GM18861 (cell line): ENCODE measurements at regions not wholly inside any gene's neighbourhood (a gene's known extent, or its start where the extent isn't known, plus 50 kb on each side); places are given as distances from the start of the nearest gene placed in this dataset.
A peak's percentile ranks its signal among the peaks of the same experiment; 100 is the strongest.

Experiments
- ATAC-seq: cut with Tn5 transposase; IDR thresholded peaks from one replicate; pipeline ENCODE4 v1.9.1; 2021; ENCODE audit not compliant: unreplicated experiment

GRCh38 chr10:56662765-56663447, 301.8 kb upstream of the ZWINT start:
- peak; percentile 99 for ATAC-seq

DNA sequence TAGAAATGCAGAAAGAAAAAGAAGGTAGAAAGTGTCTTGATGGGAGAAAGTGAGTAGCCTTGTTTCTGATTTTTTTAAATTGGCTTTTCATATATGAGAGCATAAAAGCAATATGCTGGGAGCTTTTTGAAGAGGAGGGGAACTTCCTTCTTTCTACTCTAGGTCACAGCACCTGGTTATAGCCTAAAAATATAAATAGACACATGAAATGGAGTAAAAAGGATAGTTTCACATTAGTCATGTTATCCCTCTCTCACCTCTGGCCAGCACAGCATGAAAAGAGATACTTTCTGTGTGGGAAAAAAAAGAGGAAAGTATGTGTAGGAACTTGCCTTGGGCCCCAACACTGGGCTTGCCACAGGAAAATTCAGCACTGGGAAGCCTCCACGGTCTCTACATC, 292.2 kb upstream of the ZWINT start:
- ATAC-seq, result no peak

DNA sequence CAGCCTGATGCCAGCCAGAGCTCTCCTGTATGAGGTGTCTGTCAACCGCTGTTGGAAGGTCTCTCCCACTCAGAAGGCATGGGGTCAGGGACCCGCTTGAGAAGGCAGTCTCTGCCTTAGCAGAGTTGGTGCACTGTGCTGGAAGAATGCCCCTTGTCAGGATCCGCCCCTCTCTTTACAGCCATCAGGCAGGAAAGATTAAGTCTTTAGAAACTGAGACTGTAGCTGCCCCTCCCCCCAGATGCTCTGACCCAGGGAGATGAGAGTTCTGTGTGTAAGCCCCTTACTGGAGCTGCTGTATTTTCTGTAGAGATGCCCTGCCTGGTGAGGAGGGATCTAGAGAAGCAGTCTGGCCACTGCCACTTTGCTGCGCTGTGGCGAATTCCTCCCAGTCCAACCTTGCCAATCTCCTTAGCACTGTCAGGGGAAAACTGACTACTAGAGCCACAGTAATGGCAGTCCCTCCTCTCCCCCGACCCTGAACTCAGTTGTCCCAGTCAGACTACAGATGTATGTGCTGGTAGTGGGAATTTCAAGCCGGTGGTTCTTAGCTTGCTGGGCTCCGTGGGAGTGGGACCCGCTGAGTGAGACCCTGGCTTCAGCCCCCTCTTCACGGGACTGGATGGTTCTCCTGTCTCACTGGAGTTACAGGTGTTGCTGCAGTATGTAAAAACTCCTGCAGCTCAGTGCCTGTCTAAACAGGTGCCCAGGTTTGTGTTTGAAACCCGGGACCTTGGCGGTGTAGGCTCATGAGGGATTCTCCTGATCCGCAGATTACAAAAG, 285.5 kb upstream of the ZWINT start:
- ATAC-seq, result no peak

DNA sequence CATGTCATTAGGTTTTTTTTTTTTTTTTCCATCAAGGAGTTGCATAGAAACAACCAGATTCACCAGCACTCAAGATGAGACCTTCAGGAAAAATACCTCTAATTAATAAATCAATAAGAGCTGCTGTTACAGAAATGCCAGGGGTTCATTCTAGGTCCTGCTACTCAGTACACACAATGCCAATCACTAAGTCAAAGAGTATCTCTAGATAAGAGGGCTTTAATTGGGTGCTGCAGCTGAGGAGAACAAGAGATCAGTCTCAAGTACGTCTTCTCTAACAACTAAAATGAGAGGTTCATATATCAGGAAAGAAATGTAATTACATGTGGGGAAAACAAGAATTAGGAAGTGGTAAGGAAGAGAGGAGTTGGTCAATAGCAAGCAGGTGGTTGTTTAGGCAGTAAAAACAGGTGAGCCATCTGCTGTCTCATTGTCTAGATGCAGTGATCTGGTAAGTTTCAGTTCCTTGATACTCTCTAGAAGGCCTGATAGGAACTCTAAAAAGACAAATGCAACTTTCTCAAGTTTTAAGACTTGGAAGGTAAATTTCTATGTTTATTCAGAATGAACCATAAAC, 272.9 kb upstream of the ZWINT start:
- peak; percentile 98 for ATAC-seq

DNA sequence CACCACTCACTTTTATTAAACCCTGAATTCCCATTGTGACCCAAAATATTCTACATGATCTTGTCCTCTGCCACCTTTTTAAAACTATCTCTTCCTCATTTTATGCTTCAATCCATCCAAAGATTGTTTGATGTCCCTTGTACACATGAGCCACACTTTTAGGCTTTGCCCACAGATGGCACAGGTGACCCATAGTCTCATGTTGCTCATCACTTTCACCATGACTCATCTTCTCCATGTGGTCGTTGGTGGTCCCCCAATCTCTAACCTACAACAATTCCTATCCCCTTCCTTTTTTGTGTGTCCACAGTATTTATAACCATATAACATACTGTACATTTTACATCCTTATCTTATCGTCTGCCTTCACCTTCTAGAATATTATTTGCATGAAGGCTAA, 271.5 kb upstream of the ZWINT start:
- peak; percentile 38 for ATAC-seq

DNA sequence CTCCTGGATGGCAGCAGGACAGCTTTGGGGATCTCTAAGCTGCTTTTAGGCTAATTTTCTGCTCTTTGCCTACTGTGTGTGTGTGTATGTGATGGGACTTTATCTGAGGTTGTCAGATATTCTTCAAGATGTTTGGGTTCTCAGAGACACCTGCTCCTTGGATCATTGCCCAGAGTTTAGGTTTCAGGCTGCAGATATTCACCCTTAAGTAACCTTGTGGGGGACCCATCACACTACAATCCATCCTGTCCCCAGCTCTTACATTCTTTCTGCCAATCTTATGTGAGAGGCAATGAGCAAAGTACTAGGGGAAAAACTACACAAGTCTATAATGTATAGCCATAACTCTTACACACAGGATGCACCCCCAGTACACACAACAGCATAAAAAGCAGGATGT, 263.0 kb upstream of the ZWINT start:
- peak; percentile 60 for ATAC-seq

DNA sequence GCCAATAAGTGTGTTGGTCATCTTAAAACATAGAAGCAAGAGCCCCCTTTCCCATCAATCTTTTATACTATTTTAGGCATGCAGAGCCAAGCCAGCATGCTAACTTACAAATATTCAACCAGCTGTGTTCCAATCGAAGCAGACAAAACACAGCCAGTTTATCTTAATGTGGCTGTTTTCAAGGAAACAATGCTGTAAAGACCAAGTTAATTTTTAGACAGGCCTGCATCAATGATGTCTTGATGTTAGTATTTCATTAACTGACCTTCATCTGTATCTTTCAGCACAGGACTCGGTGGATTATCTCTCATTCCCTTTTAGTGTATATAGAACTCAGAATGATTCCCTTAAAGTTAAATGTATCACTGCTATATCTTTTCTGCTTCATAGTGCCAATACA, 262.0 kb upstream of the ZWINT start:
- ATAC-seq, result peak; percentile 58

DNA sequence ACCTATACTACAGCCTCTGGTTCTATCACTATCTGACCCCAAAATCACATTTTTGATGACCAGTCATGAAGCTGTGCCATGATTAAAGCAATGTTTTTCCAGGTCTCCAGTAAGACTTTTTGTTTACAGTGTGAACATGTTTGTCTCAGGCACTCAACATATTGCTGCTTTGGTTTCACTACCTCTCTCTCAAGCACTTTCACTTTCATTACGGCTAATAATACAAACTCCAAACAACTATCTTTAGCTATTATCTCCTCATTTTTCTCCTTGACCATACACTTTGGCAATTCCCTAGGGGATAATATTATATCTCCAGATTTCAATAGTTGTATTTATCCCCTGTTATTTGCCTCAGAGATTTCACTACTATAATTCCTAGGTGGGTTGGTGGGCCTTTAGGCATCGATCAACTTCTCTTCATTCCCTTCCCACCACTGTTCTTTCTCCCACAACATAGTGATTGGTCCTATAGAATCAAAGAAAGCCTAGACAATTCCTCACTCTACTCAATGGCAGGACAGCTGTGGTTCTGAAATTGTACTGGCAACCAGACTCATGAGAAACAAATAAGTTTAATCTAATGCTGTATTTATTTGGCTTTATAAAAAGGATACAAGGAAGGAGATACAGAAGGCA, 261.4 kb upstream of the ZWINT start:
- ATAC-seq, result peak; percentile 59

DNA sequence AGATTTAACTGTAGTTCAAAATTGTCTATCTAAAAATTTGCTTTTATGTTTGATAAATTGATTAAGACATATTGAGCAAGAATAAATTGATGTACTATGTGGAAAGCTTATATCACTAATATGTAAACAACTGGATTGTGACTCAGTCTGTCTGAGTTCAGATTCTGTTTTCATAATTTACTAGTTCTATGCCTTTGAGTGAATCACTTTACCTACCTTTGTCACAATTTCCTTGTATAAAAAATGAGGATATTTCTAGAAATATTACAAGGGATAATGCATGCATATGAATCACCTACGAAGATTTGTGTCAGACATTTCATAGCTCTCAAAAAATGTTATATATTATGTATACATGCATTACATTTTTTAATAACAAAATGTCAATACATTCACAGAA, 245.1 kb upstream of the ZWINT start:
- ATAC-seq, result no peak

DNA sequence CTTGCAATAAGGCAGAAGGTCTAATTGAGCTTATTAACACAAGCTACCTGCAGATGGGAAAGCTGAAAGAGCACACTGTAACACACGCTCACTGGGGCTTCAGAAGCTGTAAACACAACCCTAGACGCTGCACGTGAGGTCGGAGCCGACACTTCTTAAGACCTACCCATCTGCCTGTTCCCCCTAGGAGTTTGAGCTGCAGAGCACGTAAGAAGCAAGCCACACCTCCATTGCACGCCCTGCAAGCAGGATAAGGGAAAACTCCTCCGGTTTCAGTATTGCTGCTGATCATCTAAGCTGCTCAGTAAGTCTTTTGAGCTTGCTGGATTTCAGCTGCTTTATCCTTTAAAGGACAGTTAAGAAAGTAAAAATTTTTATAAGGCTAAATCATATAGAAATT, 244.0 kb upstream of the ZWINT start:
- ATAC-seq, result no peak

DNA sequence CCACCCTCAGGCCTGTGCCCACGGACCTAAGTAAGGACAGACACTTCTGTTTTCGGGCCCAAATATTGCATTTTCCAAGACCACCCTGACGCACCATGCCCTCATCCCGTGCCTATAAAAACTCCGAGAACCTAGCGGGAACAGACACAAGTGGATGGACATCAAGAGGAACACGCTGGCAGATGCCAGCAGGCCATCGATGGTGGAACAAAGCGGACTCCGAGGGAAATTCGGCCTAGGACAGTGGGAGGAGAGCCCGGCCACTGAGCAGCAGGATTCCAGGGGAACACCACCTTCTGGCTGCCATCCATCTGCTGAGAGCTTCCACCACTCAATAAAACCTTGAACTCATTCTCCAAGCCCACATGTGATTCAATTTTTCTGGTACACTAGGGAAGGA, 243.6 kb upstream of the ZWINT start:
- ATAC-seq, result no peak

- ATAC-seq, result no peak
These were observed 238.1 kb upstream of the ZWINT start for GRCh38 chr10:56599201-56599600.

DNA sequence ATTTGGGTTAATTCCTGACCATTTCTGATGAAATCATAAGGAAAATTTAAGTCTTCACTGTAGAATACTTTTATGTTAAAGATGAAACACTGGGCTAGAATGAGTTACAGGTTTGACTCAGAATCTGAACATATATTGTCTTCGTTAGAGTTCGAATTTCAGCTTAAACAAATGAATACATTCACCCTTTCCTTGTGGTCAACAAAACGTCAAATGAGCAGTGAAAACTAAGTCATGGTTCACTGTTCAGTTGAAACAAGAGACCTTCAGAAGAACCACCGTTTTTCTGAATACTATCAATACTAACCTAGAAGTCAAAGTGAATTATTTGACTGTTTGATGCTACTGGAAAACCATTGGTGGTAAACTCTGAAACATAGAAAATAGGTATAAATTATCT, 235.2 kb upstream of the ZWINT start:
- no peak for ATAC-seq

DNA sequence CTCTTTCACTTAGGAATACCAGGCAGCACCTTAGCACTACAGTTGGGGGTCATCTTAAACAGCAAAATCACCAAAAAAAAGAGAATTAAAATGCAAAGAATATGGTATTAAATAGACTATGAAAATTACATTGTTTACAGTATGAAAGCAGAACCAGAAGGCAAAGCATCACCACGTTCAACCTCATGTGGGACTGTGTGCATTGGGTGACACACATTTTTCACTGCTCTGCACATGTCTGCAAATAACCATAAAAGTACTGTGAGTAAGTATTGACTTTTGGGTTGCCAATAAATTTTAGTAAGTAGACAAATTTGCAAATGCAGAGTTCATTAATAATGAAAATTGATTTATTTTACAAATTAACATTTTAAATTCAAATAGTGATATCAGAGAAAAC, 232.1 kb upstream of the ZWINT start:
- ATAC-seq, result no peak

GRCh38 chr10:56586461-56586891, 225.4 kb upstream of the ZWINT start:
- no peak for ATAC-seq

- ATAC-seq, result no peak
These were observed 224.6 kb upstream of the ZWINT start for GRCh38 chr10:56585447-56586171.

GRCh38 chr10:56583316-56583715, 222.3 kb upstream of the ZWINT start:
- no peak for ATAC-seq

- ATAC-seq, result no peak
These were observed 206.5 kb upstream of the ZWINT start for GRCh38 chr10:56567580-56567979.

DNA sequence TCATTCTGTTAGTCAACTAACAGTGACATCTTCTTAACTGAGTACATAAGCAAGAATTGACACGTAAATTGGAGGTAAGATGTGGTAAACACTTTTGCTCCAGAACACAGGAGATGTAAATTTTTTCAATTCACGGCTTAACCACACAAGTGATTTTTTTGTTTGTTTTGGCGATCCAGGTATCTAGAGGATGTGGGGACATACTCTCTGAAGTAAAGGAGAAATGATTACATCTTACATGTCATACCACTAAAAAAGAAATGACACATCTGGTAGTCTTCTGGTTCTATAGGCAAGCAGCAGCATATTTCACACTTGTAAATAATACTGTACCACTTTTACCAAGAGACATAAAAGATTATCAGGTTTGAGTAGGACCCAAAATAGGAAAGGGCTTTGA, 200.3 kb upstream of the ZWINT start:
- no peak for ATAC-seq

GRCh38 chr10:56551037-56551436, 190.0 kb upstream of the ZWINT start:
- ATAC-seq, result no peak

- no peak for ATAC-seq
These were observed 186.1 kb upstream of the ZWINT start for GRCh38 chr10:56547163-56547562.
